H9 (cell line): ENCODE measurements at regions not wholly inside any gene's neighbourhood (a gene's known extent, or its start where the extent isn't known, plus 50 kb on each side); places are given as distances from the start of the nearest gene placed in this dataset.

ENCODE experiments used
- DNase-seq: peaks from one replicate; pipeline ENCODE4 v3.0.0-alpha.2; 2017
- H2AFZ ChIP-seq: one replicate; pipeline ENCODE4 v1.6.1; 2013; ENCODE audit warnings: mild to moderate bottlenecking, low read length, control low read depth, moderate library complexity
- H2AK5ac ChIP-seq: 2 replicates; pipeline ENCODE4 v1.6.1; 2013; ENCODE audit warnings: low read length, control low read depth, mixed read lengths; ENCODE audit not compliant: insufficient read length
- H2BK120ac ChIP-seq: one replicate; pipeline ENCODE4 v1.6.1; 2013; ENCODE audit warnings: low read depth, mild to moderate bottlenecking, low read length, control low read depth, inconsistent platforms; ENCODE audit not compliant: poor library complexity, severe bottlenecking
- H2BK12ac ChIP-seq: 2 replicates; pipeline ENCODE4 v1.6.1; 2013; ENCODE audit warnings: low read length, control low read depth, mixed read lengths, low read depth; ENCODE audit not compliant: insufficient read length
- H2BK15ac ChIP-seq: 2 replicates; pipeline ENCODE4 v1.6.1; 2013; ENCODE audit warnings: low read depth, low read length, control low read depth
- H2BK20ac ChIP-seq: one replicate; pipeline ENCODE4 v1.6.1; 2013; ENCODE audit warnings: low read depth, mild to moderate bottlenecking, low read length, control low read depth, inconsistent platforms; ENCODE audit not compliant: poor library complexity, severe bottlenecking
- H2BK5ac ChIP-seq: 2 replicates; pipeline ENCODE4 v1.6.1; 2013; ENCODE audit warnings: low read length, control low read depth, mixed read lengths; ENCODE audit not compliant: insufficient read length
- H3K14ac ChIP-seq: 2 replicates; pipeline ENCODE4 v1.6.1; 2013; ENCODE audit warnings: low read length, control low read depth; ENCODE audit not compliant: insufficient read depth
- H3K18ac ChIP-seq: 2 replicates; pipeline ENCODE4 v1.6.1; 2013; ENCODE audit warnings: low read depth, mild to moderate bottlenecking, mixed read lengths, low read length, control low read depth; ENCODE audit not compliant: insufficient read length
- H3K23ac ChIP-seq: 2 replicates; pipeline ENCODE4 v1.6.1; 2013; ENCODE audit warnings: low read length, control low read depth, mixed read lengths, low read depth; ENCODE audit not compliant: insufficient read length
- H3K23me2 ChIP-seq: 2 replicates; pipeline ENCODE4 v1.6.1; 2013; ENCODE audit warnings: low read depth, mild to moderate bottlenecking, mixed read lengths, low read length, control low read depth; ENCODE audit not compliant: insufficient read length, poor library complexity, severe bottlenecking
- H3K27ac ChIP-seq: 2 replicates; pipeline ENCODE4 v1.5.1; 2013; ENCODE audit warnings: low read length, control low read depth, mixed read lengths, low read depth; ENCODE audit not compliant: insufficient read length
- H3K27me3 ChIP-seq: 2 replicates; pipeline ENCODE4 v1.6.1; 2013; ENCODE audit warnings: low read length, control low read depth, inconsistent platforms; ENCODE audit not compliant: insufficient read depth
- H3K4ac ChIP-seq: 2 replicates; pipeline ENCODE4 v1.6.1; 2013; ENCODE audit warnings: low read depth, mild to moderate bottlenecking, control low read depth, inconsistent platforms, low read length, moderate library complexity
- H3K4me1 ChIP-seq: 2 replicates; pipeline ENCODE4 v1.6.1; 2013; ENCODE audit warnings: low read length, control low read depth, inconsistent platforms; ENCODE audit not compliant: insufficient read depth
- H3K4me2 ChIP-seq: 2 replicates; pipeline ENCODE4 v1.6.1; 2013; ENCODE audit warnings: low read length, control low read depth, mixed read lengths; ENCODE audit not compliant: insufficient read length, insufficient read depth
- H3K56ac ChIP-seq: 2 replicates; pipeline ENCODE4 v1.6.1; 2013; ENCODE audit warnings: low read depth, mild to moderate bottlenecking, mixed read lengths, low read length, control low read depth; ENCODE audit not compliant: insufficient read length
- H3K79me1 ChIP-seq: 2 replicates; pipeline ENCODE4 v1.6.1; 2013; ENCODE audit warnings: low read depth, mild to moderate bottlenecking, moderate library complexity, low read length, control low read depth, inconsistent platforms; ENCODE audit not compliant: insufficient read depth, poor library complexity, severe bottlenecking
- H3K79me2 ChIP-seq: 2 replicates; pipeline ENCODE4 v1.6.1; 2013; ENCODE audit warnings: low read length, control low read depth, inconsistent platforms; ENCODE audit not compliant: insufficient read depth
- H3K9ac ChIP-seq: 2 replicates; pipeline ENCODE4 v1.6.1; 2013; ENCODE audit warnings: low read length, control low read depth, mixed read lengths; ENCODE audit not compliant: insufficient read length; ENCODE audit errors: extremely low read depth
- H3K9me3 ChIP-seq: one replicate; pipeline ENCODE4 v1.6.1; 2013; ENCODE audit warnings: low read depth, low read length, inconsistent platforms; ENCODE audit not compliant: control insufficient read depth
- H3T11ph ChIP-seq: one replicate; pipeline ENCODE4 v1.6.1; 2013; ENCODE audit warnings: mild to moderate bottlenecking, low read length, control low read depth, inconsistent platforms
- H4K20me1 ChIP-seq: one replicate; pipeline ENCODE4 v1.6.1; 2013; ENCODE audit not compliant: control insufficient read depth, insufficient read length, insufficient read depth
- H4K5ac ChIP-seq: 2 replicates; pipeline ENCODE4 v1.6.1; 2013; ENCODE audit warnings: low read depth, mild to moderate bottlenecking, mixed read lengths, low read length, control low read depth; ENCODE audit not compliant: insufficient read length
- H4K8ac ChIP-seq: replicated peaks from 2 replicates; pipeline ENCODE4 v1.6.1; 2013; ENCODE audit warnings: low read length, control low read depth, mixed read lengths, low read depth; ENCODE audit not compliant: insufficient read length
- H4K91ac ChIP-seq: 2 replicates; pipeline ENCODE4 v1.6.1; 2013; ENCODE audit warnings: low read depth, mild to moderate bottlenecking, moderate library complexity, mixed read lengths, low read length, control low read depth; ENCODE audit not compliant: insufficient read length
- H3K27ac Mint-ChIP-seq, 3 experiments: 2 replicates in 2 of 3; 3 replicates in 1 of 3; pipeline ENCODE4 v1.8.0; 2020 to 2021; ENCODE audit warnings: mixed read lengths in 3 of 3, mild to moderate bottlenecking in 1 of 3, moderate library complexity in 1 of 3
- H3K27me3 Mint-ChIP-seq: 2 replicates; pipeline ENCODE4 v1.8.0; 2021; ENCODE audit warnings: low read depth, mild to moderate bottlenecking, moderate library complexity, mixed read lengths
- H3K36me3 Mint-ChIP-seq, 3 experiments: 2 replicates in 2 of 3; 3 replicates in 1 of 3; pipeline ENCODE4 v1.8.0; 2020 to 2021; ENCODE audit warnings: low read depth in 3 of 3, mixed read lengths in 3 of 3; ENCODE audit not compliant: insufficient read depth in 1 of 3
- H3K4me1 Mint-ChIP-seq, 2 experiments: 2 replicates each; pipeline ENCODE4 v1.8.0; 2020; ENCODE audit warnings: mixed read lengths in 2 of 2
- H3K4me3 Mint-ChIP-seq, 2 experiments: 2 replicates in 1 of 2; 3 replicates in 1 of 2; pipeline ENCODE4 v1.8.0; 2020 to 2021; ENCODE audit warnings: mild to moderate bottlenecking in 2 of 2, mixed read lengths in 2 of 2, moderate library complexity in 1 of 2
- H3K9me3 Mint-ChIP-seq, 2 experiments: 2 replicates in 1 of 2; 3 replicates in 1 of 2; pipeline ENCODE4 v1.8.0; 2020; ENCODE audit warnings: mild to moderate bottlenecking in 2 of 2, mixed read lengths in 2 of 2, moderate library complexity in 1 of 2
- CTCF ChIP-seq: fragments of 200-600 bp; sonication (generic); conservative IDR thresholded peaks from 3 replicates; pipeline ENCODE4 v1.8.0; 2021; ENCODE audit warnings: antibody characterized with exemption, mild to moderate bottlenecking
- whole genome bisulfite sequencing: extraction: QIAGEN DNeasy Blood & Tissue Kit; methylation state at CpG from one replicate; pipeline ENCODE4 v1.1.7; 2013; ENCODE audit warnings: missing lambda C conversion rate, low lambda C conversion rate, mixed read lengths; ENCODE audit not compliant: insufficient read length; ENCODE audit errors: extremely low coverage; 5-methylcytosine and 5-hydroxymethylcytosine counted together

- H2BK5ac ChIP-seq = no peak overlapping the region
- H3K27ac Mint-ChIP-seq = no peak overlapping the region
- no peak overlapping the region for H3K4me3 Mint-ChIP-seq
- no peak; the same call in 2 of the 3 replicates for TF ChIP-seq CTCF
- peaks cover 7 to 8% of the 10 kb centered on the region in 2 experiments; a peak in 4 of 5 replicates for H3K9me3 Mint-ChIP-seq
- H3K27ac ChIP-seq = no peak overlapping the region
- no peak overlapping the region for H2BK20ac ChIP-seq
- H3K27me3 Mint-ChIP-seq = no peaks in the 10 kb centered on the region
- H3K4ac ChIP-seq = no peak overlapping the region
- no peak overlapping the region for H2BK15ac ChIP-seq
- peak; percentile 34 for DNase-seq
- no peak overlapping the region for H2AK5ac ChIP-seq
- H3K9ac ChIP-seq = no peak overlapping the region
- H3K27me3 ChIP-seq = no peaks in the 10 kb centered on the region
- H3K79me2 ChIP-seq = no peaks in the 10 kb centered on the region
- H4K8ac ChIP-seq = no peak overlapping the region
- no peaks in the 10 kb centered on the region for H3K9me3 ChIP-seq
- no peak overlapping the region for H4K91ac ChIP-seq
- no peak overlapping the region for H2AFZ ChIP-seq
- H2BK12ac ChIP-seq = no peak overlapping the region
- no peak overlapping the region for H3K56ac ChIP-seq
- no peaks in the 10 kb centered on the region for H4K20me1 ChIP-seq
- WGBS = no CpG with 5 or more reads among the region's 8 CpGs
- no peaks in the 10 kb centered on the region for H3K4me1 ChIP-seq
- no peaks in the 10 kb centered on the region for H3K23me2 ChIP-seq
- no peak overlapping the region for H3K23ac ChIP-seq
- H3K18ac ChIP-seq = no peak overlapping the region
- peaks cover 4 to 20% (median 7%) of the 10 kb centered on the region in 3 experiments for H3K36me3 Mint-ChIP-seq
- no peak overlapping the region for H2BK120ac ChIP-seq
- peaks cover 5 to 6% of the 10 kb centered on the region in 2 experiments for H3K4me1 Mint-ChIP-seq
- no peak overlapping the region for H4K5ac ChIP-seq
- no peaks in the 10 kb centered on the region for H3K79me1 ChIP-seq
- no peak overlapping the region for H3T11ph ChIP-seq
- H3K4me2 ChIP-seq = no peak overlapping the region
- no peak overlapping the region for H3K14ac ChIP-seq
Observed at GRCh38 chr13:81658598-81659370, 1317.9 kb upstream of the SPRY2 start.
